Upper lobe of left lung (tissue), 6 donors: ENCODE measurements at regions not wholly inside any gene's neighbourhood (a gene's known extent, or its start where the extent isn't known, plus 50 kb on each side); places are given as distances from the start of the nearest gene placed in this dataset.

Experiments used
- ATAC-seq, 2 donors: fragments of 200-7000 bp; cut with Tn5 transposase; one replicate each; pipeline ENCODE4 v1.9.1; 2022; ENCODE audit warnings: mild to moderate bottlenecking in 2 of 2, moderate library complexity in 2 of 2; ENCODE audit not compliant: low FRiP score in 2 of 2
- DNase-seq, 2 donors: peaks; one replicate each; pipeline ENCODE4 v3.0.0-alpha.2; 2019 to 2020
- H3K27ac ChIP-seq, 4 donors: fragments of 200-600 bp; sonication (generic); one replicate each; pipeline ENCODE4 v1.5.1; 2016 to 2019
- H3K27me3 ChIP-seq, 4 donors: fragments of 200-600 bp; sonication (generic); one replicate each; pipeline ENCODE4 v1.5.1; 2017 to 2019
- H3K36me3 ChIP-seq, 4 donors: fragments of 200-600 bp; sonication (generic); one replicate each; pipeline ENCODE4 v1.5.1; 2016 to 2019
- H3K4me1 ChIP-seq, 4 donors: fragments of 200-600 bp; sonication (generic); one replicate each; pipeline ENCODE4 v1.5.1; 2018 to 2019
- H3K4me3 ChIP-seq, 4 donors: fragments of 200-600 bp; sonication (generic); one replicate each; pipeline ENCODE4 v1.5.1; 2017 to 2019; ENCODE audit warnings: mild to moderate bottlenecking in 2 of 4, moderate library complexity in 1 of 4
- H3K9me3 ChIP-seq, 4 donors: fragments of 200-600 bp; sonication (generic); one replicate each; pipeline ENCODE4 v1.5.1; 2018 to 2019
- CTCF ChIP-seq, 6 experiments: fragments of 450-650 bp in 4 of 6; fragments of 200-600 bp in 2 of 6; sonication (generic) in 2 of 6; IDR thresholded peaks; one replicate each; pipeline ENCODE4 v1.5.1; 2016 to 2019; ENCODE audit warnings: antibody characterized with exemption in 6 of 6
- EP300 ChIP-seq, 4 donors: sonication (generic); formaldehyde crosslinking; IDR thresholded peaks; one replicate each; pipeline ENCODE4 v1.5.1; 2017; ENCODE audit warnings: antibody characterized with exemption in 4 of 4, control low read depth in 2 of 4
- POLR2A ChIP-seq, 4 donors: fragments of 450-650 bp; IDR thresholded peaks; one replicate each; pipeline ENCODE4 v1.5.1; 2016 to 2017; ENCODE audit warnings: antibody characterized with exemption in 4 of 4, mild to moderate bottlenecking in 2 of 4
- POLR2AphosphoS5 ChIP-seq, 2 donors: sonication (generic); formaldehyde crosslinking; IDR thresholded peaks; one replicate each; pipeline ENCODE4 v1.5.1; 2017; ENCODE audit warnings: antibody characterized with exemption in 2 of 2
- WGBS, 2 donors: methylation state at CpG; one replicate each; pipeline ENCODE4 v1.1.5; 2017 to 2018; 5-methylcytosine and 5-hydroxymethylcytosine counted together
- donor health status: DM: no; HTN: no; CAD: no; lungs with moderate emphysema.
- donor health status: DM: no; HTN: yes; CAD: no; lungs with severe emphysema.

GRCh38 chr17:72303787-72304733 lies 183.2 kb downstream of the SOX9 start:
- ATAC-seq (no peak), DNase-seq (no peak)
- Histone ChIP-seq H3K27ac (no peak overlapping the region), H3K36me3 (no peaks in the 10 kb centered on the region), H3K27me3 (no peaks in the 10 kb centered on the region), H3K4me1 (no peaks in the 10 kb centered on the region), H3K4me3 (no peak overlapping the region), H3K9me3 (no peaks in the 10 kb centered on the region)
- WGBS, 2 donors = 86 to 94% methylated on average over 8 of the region's 8 CpGs
- TF ChIP-seq CTCF (IDR thresholded peaks at IDR 0.05) (no peak), POLR2AphosphoS5 (IDR thresholded peaks at IDR 0.05) (no peak), POLR2A (IDR thresholded peaks at IDR 0.05) (no peak), EP300 (IDR thresholded peaks at IDR 0.05) (no peak)

- Histone ChIP-seq H3K27me3 (no peaks in the 10 kb centered on the region), H3K36me3 (no peaks in the 10 kb centered on the region), H3K9me3 (no peaks in the 10 kb centered on the region), H3K4me1 (no peaks in the 10 kb centered on the region), H3K4me3 (no peak overlapping the region), H3K27ac (no peak overlapping the region)
- DNase-seq (no peak), ATAC-seq (no peak)
- 89% methylated on average over 10 of the region's 10 CpGs for WGBS, 2 donors
- TF ChIP-seq POLR2AphosphoS5 (IDR thresholded peaks at IDR 0.05) = no peak
- TF ChIP-seq POLR2A (IDR thresholded peaks at IDR 0.05) = no peak
- no peak for TF ChIP-seq EP300 (IDR thresholded peaks at IDR 0.05)
- no peak for TF ChIP-seq CTCF (IDR thresholded peaks at IDR 0.05)
Observed at GRCh38 chr17:72304859-72305258, 184.0 kb downstream of the SOX9 start.

- H3K27me3 ChIP-seq = no peaks in the 10 kb centered on the region
- TF ChIP-seq POLR2A (IDR thresholded peaks at IDR 0.05) (no peak), CTCF (IDR thresholded peaks at IDR 0.05) (no peak), EP300 (IDR thresholded peaks at IDR 0.05) (no peak), POLR2AphosphoS5 (IDR thresholded peaks at IDR 0.05) (no peak)
- no peaks in the 10 kb centered on the region for H3K36me3 ChIP-seq
- no peaks in the 10 kb centered on the region for H3K9me3 ChIP-seq
- no peaks in the 10 kb centered on the region for H3K4me1 ChIP-seq
- 48% methylated on average over 6 of the region's 6 CpGs for WGBS, 2 donors
- no peak overlapping the region for H3K27ac ChIP-seq
- ATAC-seq (no peak), DNase-seq (no peak)
- H3K4me3 ChIP-seq = no peak overlapping the region
Observed at GRCh38 chr17:72305472-72305871, 184.7 kb downstream of the SOX9 start.

- Histone ChIP-seq H3K36me3 (no peaks in the 10 kb centered on the region), H3K4me1 (no peaks in the 10 kb centered on the region), H3K4me3 (no peak overlapping the region), H3K27me3 (no peaks in the 10 kb centered on the region), H3K9me3 (no peaks in the 10 kb centered on the region), H3K27ac (no peak overlapping the region)
- ATAC-seq (peak in 1 of 2 donors; percentile 52), DNase-seq (no peak)
- 39 to 70% methylated on average over 6 of the region's 6 CpGs for WGBS, 2 donors
- TF ChIP-seq CTCF (IDR thresholded peaks at IDR 0.05) = no peak
- no peak for TF ChIP-seq POLR2A (IDR thresholded peaks at IDR 0.05)
- no peak for TF ChIP-seq EP300 (IDR thresholded peaks at IDR 0.05)
- no peak for TF ChIP-seq POLR2AphosphoS5 (IDR thresholded peaks at IDR 0.05)
Observed at GRCh38 chr17:72306037-72306436, 185.2 kb downstream of the SOX9 start.

- TF ChIP-seq EP300 (IDR thresholded peaks at IDR 0.05) (no peak), POLR2AphosphoS5 (IDR thresholded peaks at IDR 0.05) (no peak), POLR2A (IDR thresholded peaks at IDR 0.05) (no peak), CTCF (IDR thresholded peaks at IDR 0.05) (no peak)
- Histone ChIP-seq H3K27me3 (no peaks in the 10 kb centered on the region), H3K4me1 (no peaks in the 10 kb centered on the region), H3K4me3 (no peak overlapping the region), H3K9me3 (no peaks in the 10 kb centered on the region), H3K27ac (no peak overlapping the region), H3K36me3 (no peaks in the 10 kb centered on the region)
- 64 to 74% methylated on average over 3 of the region's 3 CpGs for WGBS, 2 donors
- ATAC-seq (no peak), DNase-seq (no peak)
Observed at GRCh38 chr17:72307836-72308235, 187.0 kb downstream of the SOX9 start.
